ENCODE measurements at regions not wholly inside any gene's neighbourhood (a gene's known extent, or its start where the extent isn't known, plus 50 kb on each side); places are given as distances from the start of the nearest gene placed in this dataset.

DNA sequence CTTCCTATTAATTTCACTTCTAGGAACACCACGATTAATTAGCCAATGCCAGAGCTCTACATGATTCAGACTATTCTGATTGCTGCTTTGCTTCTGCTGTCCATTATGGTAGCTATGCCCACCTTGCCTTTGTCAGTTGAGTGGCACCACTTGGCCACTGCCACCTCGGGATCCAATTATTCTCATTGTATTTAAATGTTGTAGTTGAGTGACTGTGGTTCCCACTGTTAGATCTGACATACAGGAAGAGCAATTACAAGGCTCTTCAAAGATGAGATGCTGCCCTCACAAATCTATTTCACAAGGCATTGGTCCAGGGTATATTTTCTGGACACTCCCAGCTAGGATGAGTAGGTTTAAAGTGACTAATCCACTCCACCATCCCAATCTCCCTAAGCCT is 864.5 kb upstream of the EDIL3 start:
- Mint-ChIP-seq H3K27ac (ENCODE audit: low read depth, unreplicated experiment) (no peak overlapping the region), H3K36me3 (ENCODE audit: insufficient read depth, unreplicated experiment) (no peaks in the 10 kb centered on the region), H3K27me3 (ENCODE audit: insufficient read depth, unreplicated experiment) (no peaks in the 10 kb centered on the region), H3K4me3 (ENCODE audit: unreplicated experiment) (no peak overlapping the region), H3K9me3 (ENCODE audit: unreplicated experiment) (peaks cover 18% of the 10 kb centered on the region), H3K4me1 (ENCODE audit: insufficient read depth, unreplicated experiment) (no peaks in the 10 kb centered on the region)
- intact Hi-C loops (cut with micrococcal nuclease), result no loop called here
- ChIA-PET CTCF (no interaction called here), POLR2A (interaction anchor here (0.6 kb wide), 1 partner anchor 48 kb away, joined by 3 read pairs; no protein-coding TSS in a partner anchor)
- DNase-seq (ENCODE audit: unreplicated experiment), result no peak
- TF ChIP-seq, protein P1, sequence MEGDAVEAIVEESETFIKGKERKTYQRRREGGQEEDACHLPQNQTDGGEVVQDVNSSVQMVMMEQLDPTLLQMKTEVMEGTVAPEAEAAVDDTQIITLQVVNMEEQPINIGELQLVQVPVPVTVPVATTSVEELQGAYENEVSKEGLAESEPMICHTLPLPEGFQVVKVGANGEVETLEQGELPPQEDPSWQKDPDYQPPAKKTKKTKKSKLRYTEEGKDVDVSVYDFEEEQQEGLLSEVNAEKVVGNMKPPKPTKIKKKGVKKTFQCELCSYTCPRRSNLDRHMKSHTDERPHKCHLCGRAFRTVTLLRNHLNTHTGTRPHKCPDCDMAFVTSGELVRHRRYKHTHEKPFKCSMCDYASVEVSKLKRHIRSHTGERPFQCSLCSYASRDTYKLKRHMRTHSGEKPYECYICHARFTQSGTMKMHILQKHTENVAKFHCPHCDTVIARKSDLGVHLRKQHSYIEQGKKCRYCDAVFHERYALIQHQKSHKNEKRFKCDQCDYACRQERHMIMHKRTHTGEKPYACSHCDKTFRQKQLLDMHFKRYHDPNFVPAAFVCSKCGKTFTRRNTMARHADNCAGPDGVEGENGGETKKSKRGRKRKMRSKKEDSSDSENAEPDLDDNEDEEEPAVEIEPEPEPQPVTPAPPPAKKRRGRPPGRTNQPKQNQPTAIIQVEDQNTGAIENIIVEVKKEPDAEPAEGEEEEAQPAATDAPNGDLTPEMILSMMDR (IDR thresholded peaks at IDR 0.05; ENCODE audit: unreplicated experiment), result no peak
- no TSS peak for BruUV-seq (replicated peaks)

DNA sequence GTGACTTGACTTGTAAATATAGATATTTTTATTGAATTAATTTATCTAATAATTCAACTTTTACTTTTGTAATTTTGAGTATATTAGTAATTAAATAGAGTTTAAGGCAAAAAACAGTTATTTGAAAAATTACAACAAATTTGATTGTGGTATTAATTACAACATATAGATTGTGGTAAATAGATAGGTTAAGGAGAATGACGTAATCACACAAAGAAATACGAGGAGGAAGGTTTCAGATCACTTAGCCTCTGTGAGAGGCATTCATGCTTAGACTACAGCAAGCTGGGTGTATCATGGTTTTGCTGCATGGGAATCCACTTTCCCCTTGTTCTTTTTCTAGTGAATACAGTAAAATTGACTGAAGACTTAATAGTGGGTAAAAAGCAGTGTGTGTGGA is 878.4 kb upstream of the EDIL3 start:
- no TSS peak for BruUV-seq (replicated peaks)
- Mint-ChIP-seq H3K4me3 (ENCODE audit: unreplicated experiment) (no peak overlapping the region), H3K27me3 (ENCODE audit: insufficient read depth, unreplicated experiment) (no peaks in the 10 kb centered on the region), H3K36me3 (ENCODE audit: insufficient read depth, unreplicated experiment) (no peaks in the 10 kb centered on the region), H3K9me3 (ENCODE audit: unreplicated experiment) (no peaks in the 10 kb centered on the region), H3K4me1 (ENCODE audit: insufficient read depth, unreplicated experiment) (no peaks in the 10 kb centered on the region), H3K27ac (ENCODE audit: low read depth, unreplicated experiment) (no peak overlapping the region)
- TF ChIP-seq, protein P1 (IDR thresholded peaks at IDR 0.05; ENCODE audit: unreplicated experiment), result no peak
- ChIA-PET CTCF (no interaction called here), POLR2A (no interaction called here)
- intact Hi-C loops (cut with micrococcal nuclease), result no loop called here
- no peak for DNase-seq (ENCODE audit: unreplicated experiment)

DNA sequence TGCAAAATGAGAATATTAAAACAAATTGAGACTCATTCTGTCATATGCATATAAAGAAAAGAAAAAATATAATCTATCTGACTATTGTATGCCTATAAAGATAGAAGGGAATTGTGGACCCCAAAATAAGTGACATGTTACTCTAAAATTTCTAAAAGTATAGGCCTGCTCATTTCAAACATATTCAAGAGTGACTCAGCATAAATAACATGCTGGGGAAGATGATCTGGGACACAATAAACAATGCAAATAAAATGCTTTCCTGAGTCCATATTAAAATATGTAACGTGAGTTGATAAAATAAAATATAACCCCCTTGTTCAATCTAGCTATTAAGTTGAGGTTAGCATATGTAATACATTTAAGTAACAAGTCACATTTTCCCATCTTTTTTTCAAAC is 882.0 kb upstream of the EDIL3 start:
- no peak for DNase-seq (ENCODE audit: unreplicated experiment)
- Mint-ChIP-seq H3K4me1 (ENCODE audit: insufficient read depth, unreplicated experiment) (no peaks in the 10 kb centered on the region), H3K27me3 (ENCODE audit: insufficient read depth, unreplicated experiment) (no peaks in the 10 kb centered on the region), H3K9me3 (ENCODE audit: unreplicated experiment) (no peaks in the 10 kb centered on the region), H3K4me3 (ENCODE audit: unreplicated experiment) (no peak overlapping the region), H3K36me3 (ENCODE audit: insufficient read depth, unreplicated experiment) (no peaks in the 10 kb centered on the region), H3K27ac (ENCODE audit: low read depth, unreplicated experiment) (no peak overlapping the region)
- POLR2A ChIA-PET, result no interaction called here
- CTCF ChIA-PET, result no interaction called here
- BruUV-seq (replicated peaks), result no TSS peak
- intact Hi-C loops (cut with micrococcal nuclease), result no loop called here
- TF ChIP-seq, protein P1 (IDR thresholded peaks at IDR 0.05; ENCODE audit: unreplicated experiment), result no peak

DNA sequence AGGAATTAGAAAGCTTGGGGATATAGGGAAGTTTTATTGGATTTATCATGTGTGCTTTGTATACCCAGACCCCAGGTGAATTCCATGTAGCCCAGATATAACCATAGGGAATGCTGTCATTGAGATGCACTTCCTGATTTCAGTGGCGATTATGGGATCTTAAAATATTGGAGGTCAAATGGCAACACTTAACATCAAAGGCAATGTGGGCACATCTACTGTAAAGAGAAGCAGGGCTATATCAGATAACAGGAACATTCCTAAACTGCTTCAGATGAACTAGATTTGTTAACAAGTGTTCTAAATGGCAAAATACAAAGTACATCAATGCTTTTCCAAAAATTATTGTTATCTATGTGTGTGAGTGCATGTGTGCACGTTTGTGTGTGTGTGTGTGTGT is 883.5 kb upstream of the EDIL3 start:
- no peak for DNase-seq (ENCODE audit: unreplicated experiment)
- CTCF ChIA-PET, result no interaction called here
- peaks cover 12% of the 10 kb centered on the region for H3K27me3 Mint-ChIP-seq (ENCODE audit: insufficient read depth, unreplicated experiment)
- TF ChIP-seq, protein P1 (IDR thresholded peaks at IDR 0.05; ENCODE audit: unreplicated experiment), result no peak
- POLR2A ChIA-PET, result no interaction called here
- H3K4me1 Mint-ChIP-seq (ENCODE audit: insufficient read depth, unreplicated experiment), result no peaks in the 10 kb centered on the region
- H3K9me3 Mint-ChIP-seq (ENCODE audit: unreplicated experiment), result peaks cover 9% of the 10 kb centered on the region
- BruUV-seq (replicated peaks), result no TSS peak
- intact Hi-C loops (cut with micrococcal nuclease), result no loop called here
- H3K36me3 Mint-ChIP-seq (ENCODE audit: insufficient read depth, unreplicated experiment), result no peaks in the 10 kb centered on the region
- no peak overlapping the region for H3K4me3 Mint-ChIP-seq (ENCODE audit: unreplicated experiment)
- no peak overlapping the region for H3K27ac Mint-ChIP-seq (ENCODE audit: low read depth, unreplicated experiment)

Data from MCF 10A (cell line).